Colonic mucosa (tissue), 4 donors: ENCODE measurements at regions not wholly inside any gene's neighbourhood (a gene's known extent, or its start where the extent isn't known, plus 50 kb on each side); places are given as distances from the start of the nearest gene placed in this dataset.

Experiments
- DNase-seq: peaks from one replicate; pipeline ENCODE4 v3.0.0-alpha.2; 2020
- H3K27ac ChIP-seq: fragments of 200-600 bp; one replicate; pipeline ENCODE4 v1.8.0; 2021
- H3K27me3 ChIP-seq: fragments of 200-600 bp; one replicate; pipeline ENCODE4 v1.8.0; 2021
- H3K36me3 ChIP-seq: fragments of 200-600 bp; one replicate; pipeline ENCODE4 v1.8.0; 2021
- H3K4me1 ChIP-seq: fragments of 200-600 bp; one replicate; pipeline ENCODE4 v1.8.0; 2021; ENCODE audit warnings: mild to moderate bottlenecking
- H3K4me3 ChIP-seq: fragments of 200-600 bp; one replicate; pipeline ENCODE4 v1.8.0; 2021
- H3K9ac ChIP-seq, 2 donors: one replicate each; pipeline ENCODE4 v1.7.0; 2013; ENCODE audit warnings: control low read depth in 2 of 2, low read depth in 2 of 2, low read length in 2 of 2
- H3K9me3 ChIP-seq: fragments of 200-600 bp; one replicate; pipeline ENCODE4 v1.8.0; 2021
- CTCF ChIP-seq: fragments of 200-600 bp; IDR thresholded peaks from one replicate; pipeline ENCODE4 v1.8.0; 2022; ENCODE audit warnings: antibody characterized with exemption, mild to moderate bottlenecking
- intact Hi-C: fragments of 100-400 bp; cut with DNase I; formaldehyde crosslinking; loops from one replicate; pipeline ENCODE4 v1.14.1; 2022
- donor health status: healthy.
- donor health status: DM: no; HTN: no; CAD: no.
- donor health status: DM: no; HTN: no; CAD: no.

GRCh38 chr2:113829761-113830160 is 60.1 kb upstream of the ACTR3 start:
- Histone ChIP-seq H3K4me3 (no peak overlapping the region), H3K9ac (no peak overlapping the region), H3K4me1 (no peaks in the 10 kb centered on the region), H3K9me3 (no peaks in the 10 kb centered on the region), H3K36me3 (no peaks in the 10 kb centered on the region), H3K27ac (no peak overlapping the region), H3K27me3 (no peaks in the 10 kb centered on the region)
- no peak for TF ChIP-seq CTCF
- intact Hi-C loops: no loop called here
- no peak for DNase-seq

- DNase-seq: no peak
- H3K36me3 ChIP-seq: no peaks in the 10 kb centered on the region
- H3K27me3 ChIP-seq: no peaks in the 10 kb centered on the region
- no peak overlapping the region for H3K27ac ChIP-seq
- no peak overlapping the region for H3K9ac ChIP-seq
- H3K4me3 ChIP-seq: no peak overlapping the region
- no peaks in the 10 kb centered on the region for H3K9me3 ChIP-seq
- intact Hi-C loops: no loop called here
- TF ChIP-seq CTCF: no peak
- H3K4me1 ChIP-seq: no peaks in the 10 kb centered on the region
Observed at GRCh38 chr2:113829270-113829669, 60.6 kb upstream of the ACTR3 start.

DNA sequence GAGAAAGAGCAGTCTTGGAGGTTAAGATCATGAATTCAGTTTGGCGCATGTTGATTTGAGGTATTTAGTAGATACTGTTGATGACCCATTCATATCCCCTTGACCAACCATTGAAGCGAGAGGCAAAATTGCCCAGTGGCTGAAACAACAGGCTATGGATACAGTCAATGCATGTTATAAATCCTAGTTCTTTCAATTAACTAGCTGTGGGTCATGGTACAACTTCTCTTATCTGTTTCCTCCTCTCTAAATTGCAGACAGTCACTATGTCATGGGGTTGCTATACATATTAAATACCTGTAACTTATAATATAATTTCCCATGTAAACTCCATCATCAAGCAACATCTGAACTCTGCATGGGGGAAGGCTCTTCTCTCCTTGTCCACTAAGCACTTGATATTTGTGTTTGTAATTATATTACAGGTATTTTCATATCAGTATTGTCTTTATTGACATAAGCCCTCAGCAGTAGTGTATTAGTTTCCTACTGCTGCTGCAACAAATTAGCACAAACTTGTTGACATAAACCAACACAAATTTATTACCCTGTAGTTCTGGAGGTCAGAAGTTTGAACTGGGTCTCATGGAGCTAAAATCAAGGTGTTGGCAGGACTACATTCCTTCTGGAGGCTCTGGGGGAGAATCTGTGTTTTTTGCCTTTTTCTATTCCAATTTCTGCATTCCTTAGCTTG is 61.7 kb upstream of the ACTR3 start:
- DNase-seq: no peak
- no peaks in the 10 kb centered on the region for H3K4me1 ChIP-seq
- H3K4me3 ChIP-seq: no peak overlapping the region
- H3K9ac ChIP-seq: no peak overlapping the region
- no peaks in the 10 kb centered on the region for H3K27me3 ChIP-seq
- H3K9me3 ChIP-seq: no peaks in the 10 kb centered on the region
- TF ChIP-seq CTCF: no peak
- H3K27ac ChIP-seq: no peak overlapping the region
- no peaks in the 10 kb centered on the region for H3K36me3 ChIP-seq
- intact Hi-C loops: no loop called here

- Histone ChIP-seq H3K27ac (no peak overlapping the region), H3K27me3 (no peaks in the 10 kb centered on the region), H3K9ac (no peak overlapping the region), H3K4me3 (no peak overlapping the region), H3K36me3 (no peaks in the 10 kb centered on the region), H3K4me1 (no peaks in the 10 kb centered on the region), H3K9me3 (no peaks in the 10 kb centered on the region)
- TF ChIP-seq CTCF: no peak
- intact Hi-C loops: no loop called here
- no peak for DNase-seq
Observed at GRCh38 chr2:113827426-113827825, 62.5 kb upstream of the ACTR3 start.

- no peaks in the 10 kb centered on the region for H3K36me3 ChIP-seq
- H3K4me1 ChIP-seq: no peaks in the 10 kb centered on the region
- intact Hi-C loops: no loop called here
- no peaks in the 10 kb centered on the region for H3K27me3 ChIP-seq
- H3K9ac ChIP-seq: no peak overlapping the region
- H3K4me3 ChIP-seq: no peak overlapping the region
- TF ChIP-seq CTCF: no peak
- H3K27ac ChIP-seq: no peak overlapping the region
- H3K9me3 ChIP-seq: no peaks in the 10 kb centered on the region
- DNase-seq: no peak
Observed at GRCh38 chr2:113826346-113827285, 63.3 kb upstream of the ACTR3 start.
